GM18870 (cell line): ENCODE measurements at regions not wholly inside any gene's neighbourhood (a gene's known extent, or its start where the extent isn't known, plus 50 kb on each side); places are given as distances from the start of the nearest gene placed in this dataset.
"Not testable (repeated sequence)": the region's sequence is repeated elsewhere in the genome, so short reads cannot be mapped to it uniquely, and the experiment has no call there.

ENCODE experiments used
- ATAC-seq: cut with Tn5 transposase; IDR thresholded peaks from one replicate; pipeline ENCODE4 v1.9.1; 2021; ENCODE audit warnings: moderate library complexity; ENCODE audit not compliant: unreplicated experiment

GRCh38 chr3:69688400-69688799 lies 50.9 kb upstream of the MITF start:
- ATAC-seq = no peak

GRCh38 chr3:69687641-69688040 lies 51.6 kb upstream of the MITF start:
- no peak for ATAC-seq

GRCh38 chr3:69686056-69686455 lies 53.2 kb upstream of the MITF start:
- no peak for ATAC-seq

- no peak for ATAC-seq
These were observed 54.8 kb upstream of the MITF start for GRCh38 chr3:69684309-69684961.

DNA sequence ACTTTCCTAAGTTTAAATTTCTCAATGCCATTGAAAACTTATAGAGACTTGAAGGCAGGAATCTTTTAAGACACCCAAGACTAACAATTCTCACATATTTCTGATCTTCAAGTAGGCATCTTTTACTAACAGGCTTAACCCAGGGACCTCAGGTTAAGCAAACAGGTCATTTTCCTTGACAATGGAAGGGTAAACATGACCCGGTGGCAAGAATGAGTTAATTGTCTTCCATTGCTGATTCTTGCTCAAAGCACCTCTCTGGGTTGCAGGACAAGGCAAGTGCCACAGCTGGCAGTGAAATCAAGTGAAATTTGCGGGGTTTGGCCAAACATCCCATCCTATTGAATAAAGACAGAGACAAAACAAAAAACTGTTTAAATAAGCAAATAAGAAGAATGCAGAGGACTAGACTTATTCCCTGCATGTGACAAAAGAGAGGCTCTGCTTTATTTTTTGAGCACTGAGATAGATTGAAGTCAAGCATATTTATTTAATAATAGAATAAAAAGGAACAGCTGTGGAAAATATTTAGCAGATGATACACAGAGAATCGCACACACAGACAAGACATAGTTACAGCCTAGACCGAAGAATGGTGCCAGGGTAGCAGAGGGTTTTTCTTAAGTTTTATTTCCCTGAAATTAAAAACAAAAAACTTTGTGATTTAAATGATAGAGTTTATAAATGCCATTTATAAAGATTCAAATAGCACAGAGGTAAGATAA lies 56.0 kb upstream of the MITF start:
- no peak for ATAC-seq

GRCh38 chr3:69677456-69677855 lies 61.8 kb upstream of the MITF start:
- ATAC-seq = not testable (repeated sequence)

- ATAC-seq = no peak
These were observed 63.3 kb upstream of the MITF start for GRCh38 chr3:69675786-69676530.

DNA sequence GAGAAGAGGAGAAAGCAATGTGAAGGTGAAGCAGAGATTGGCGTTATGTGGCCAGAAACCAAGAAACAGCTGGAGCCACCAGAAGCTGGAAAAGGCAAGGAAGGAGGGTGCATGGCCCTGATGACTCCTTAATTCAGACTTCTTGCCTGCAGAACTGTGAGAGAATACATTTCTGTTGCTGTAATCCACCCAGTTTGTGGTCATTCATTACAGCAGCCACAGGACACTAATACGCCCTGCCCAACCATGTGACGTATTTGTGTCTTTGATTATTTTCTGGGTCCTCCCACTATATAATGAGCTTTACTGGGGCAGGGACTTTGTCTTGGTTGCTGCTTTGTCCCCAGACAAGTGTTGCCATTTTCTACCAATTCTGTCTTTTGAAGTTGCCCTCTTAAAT lies 64.5 kb upstream of the MITF start:
- ATAC-seq = no peak

DNA sequence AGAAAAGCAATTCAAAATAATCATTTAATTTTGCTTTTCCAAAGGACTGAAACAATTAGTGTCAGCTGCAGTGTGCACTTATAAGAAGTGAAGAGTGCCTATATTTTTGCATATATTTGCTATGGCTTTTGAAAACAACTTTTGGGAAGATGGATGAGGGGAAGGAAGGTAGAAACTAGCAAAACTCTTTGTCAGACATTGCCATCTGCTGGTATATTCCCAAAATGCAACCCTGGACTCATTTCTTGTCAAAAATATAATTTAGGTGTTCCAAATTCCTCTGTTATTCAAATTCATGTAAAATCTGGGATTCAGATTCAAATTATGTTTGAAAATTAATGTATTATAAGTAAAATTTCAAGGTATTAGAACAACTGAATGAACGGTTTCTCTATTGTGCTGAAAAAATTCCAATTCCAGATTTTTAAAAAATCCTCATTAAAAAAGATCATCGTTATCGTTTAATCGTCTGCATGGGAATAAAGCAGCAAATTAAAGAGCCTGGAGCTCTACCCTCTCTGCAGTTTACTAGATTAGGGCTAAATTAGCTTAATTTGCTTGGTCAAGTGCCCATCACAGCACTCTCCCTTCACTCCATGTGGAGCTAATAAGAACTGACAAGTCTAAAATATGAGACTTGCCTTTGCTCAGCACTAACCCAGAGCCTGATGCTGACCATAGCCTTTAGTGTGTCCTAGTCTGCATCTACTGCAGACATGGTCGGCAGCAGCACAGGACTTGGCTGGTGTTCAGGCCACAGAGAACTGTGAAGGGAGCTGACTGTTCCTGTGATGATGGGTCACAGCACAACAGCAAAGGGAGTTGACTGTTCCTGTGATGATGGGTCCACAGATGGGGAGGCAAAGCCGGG lies 67.9 kb upstream of the MITF start:
- ATAC-seq = no peak

DNA sequence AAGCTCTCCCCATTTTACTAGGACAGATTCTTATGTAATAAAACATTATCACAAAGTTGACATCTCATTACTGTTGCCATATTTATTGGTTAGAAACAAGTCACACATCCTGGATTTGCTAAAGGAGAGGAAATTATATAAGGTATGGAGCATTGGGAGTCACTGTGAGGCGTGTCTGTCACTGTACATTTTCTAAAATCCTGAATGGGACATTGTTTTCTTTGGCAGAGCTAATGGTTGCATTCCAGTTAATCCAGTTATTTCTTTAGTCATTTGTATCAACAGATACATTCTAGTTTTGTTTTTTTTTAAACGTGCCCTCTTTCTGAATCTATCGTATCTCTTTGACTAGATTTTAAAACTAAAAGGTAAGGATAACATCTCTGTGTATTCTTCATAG lies 70.2 kb upstream of the MITF start:
- ATAC-seq = no peak

DNA sequence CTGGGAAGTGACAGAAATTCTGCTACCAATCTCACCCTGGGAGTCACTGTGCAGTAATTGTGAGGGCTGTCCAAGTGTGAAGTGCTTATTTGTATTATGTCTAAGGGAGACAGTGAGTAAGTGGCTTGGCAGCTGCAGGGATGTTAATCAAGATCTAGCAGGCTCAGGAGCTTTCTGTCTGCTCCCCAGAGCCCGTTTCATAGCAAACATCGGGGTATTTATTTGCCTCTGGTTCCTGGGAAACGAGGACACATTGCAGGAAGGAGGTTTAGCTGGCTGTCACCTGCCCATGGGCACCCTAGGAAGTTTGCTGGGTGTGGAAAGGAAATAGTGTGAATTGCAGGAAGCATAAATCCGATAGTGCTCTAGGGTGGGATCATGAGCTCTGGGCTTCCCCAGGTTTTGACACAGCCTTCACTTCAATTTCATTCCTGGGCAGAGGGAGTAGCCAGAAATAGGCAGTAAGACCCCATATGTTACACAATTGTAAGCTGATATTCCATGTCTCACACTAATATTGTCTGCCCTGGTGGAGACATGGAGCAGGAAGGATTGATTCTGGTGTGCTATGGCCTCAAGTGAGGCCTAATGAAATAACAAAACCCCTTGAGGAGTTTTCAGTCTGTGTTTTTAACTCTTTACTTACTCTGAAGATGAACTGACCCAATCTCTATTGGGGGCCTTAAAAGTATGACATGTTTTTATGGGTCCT lies 74.1 kb upstream of the MITF start:
- no peak for ATAC-seq

DNA sequence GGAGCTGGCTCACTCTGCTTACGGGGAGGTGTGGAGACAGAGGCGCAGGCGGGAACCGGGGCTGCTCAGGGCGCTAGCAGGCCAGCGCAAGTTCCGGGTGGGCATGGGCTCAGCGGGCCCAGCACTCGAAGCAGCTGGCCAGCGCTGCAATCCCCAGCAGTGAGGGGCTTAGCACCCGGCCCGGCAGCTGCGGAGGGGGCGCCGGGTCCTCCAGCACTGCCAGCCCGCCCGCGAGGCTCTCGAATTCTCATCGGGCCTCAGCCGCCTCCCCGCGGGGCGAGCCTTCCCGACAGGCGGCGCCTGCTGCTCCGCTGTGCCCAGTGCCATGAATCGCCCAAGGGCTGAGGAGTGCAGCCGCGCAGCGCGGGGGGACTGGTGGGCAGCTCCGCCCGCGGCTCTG lies 78.6 kb upstream of the MITF start:
- no peak for ATAC-seq

GRCh38 chr3:69659180-69659910 lies 79.9 kb upstream of the MITF start:
- ATAC-seq = no peak

DNA sequence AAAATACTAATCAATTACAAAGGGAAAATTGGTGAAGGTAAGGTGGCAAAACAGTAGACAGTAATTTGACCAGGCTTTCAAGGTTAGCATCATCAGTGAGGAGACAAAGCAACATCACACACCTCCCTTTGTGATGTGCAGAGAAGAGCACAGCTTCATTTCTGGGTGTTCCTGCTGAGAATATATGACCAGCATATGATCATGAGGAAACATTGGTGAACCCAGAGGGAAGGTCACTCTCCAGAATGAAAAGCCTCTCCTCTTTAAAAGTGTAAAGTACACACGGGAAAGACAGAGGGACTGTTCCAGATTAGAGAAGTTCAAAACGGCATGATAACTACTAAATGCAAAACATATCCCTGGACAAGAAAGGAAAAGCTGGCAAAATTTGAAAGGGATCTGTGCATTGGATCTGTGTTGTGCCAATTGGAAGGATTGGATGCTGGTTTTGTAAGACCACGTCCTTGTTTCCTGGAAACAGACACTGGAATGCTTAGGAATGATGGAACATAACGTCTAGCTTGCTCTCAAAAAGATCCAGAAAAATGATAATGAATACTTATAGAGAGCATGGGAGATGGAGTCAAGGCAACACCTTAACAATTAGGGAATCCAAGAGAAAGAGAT lies 80.6 kb upstream of the MITF start:
- ATAC-seq = no peak

DNA sequence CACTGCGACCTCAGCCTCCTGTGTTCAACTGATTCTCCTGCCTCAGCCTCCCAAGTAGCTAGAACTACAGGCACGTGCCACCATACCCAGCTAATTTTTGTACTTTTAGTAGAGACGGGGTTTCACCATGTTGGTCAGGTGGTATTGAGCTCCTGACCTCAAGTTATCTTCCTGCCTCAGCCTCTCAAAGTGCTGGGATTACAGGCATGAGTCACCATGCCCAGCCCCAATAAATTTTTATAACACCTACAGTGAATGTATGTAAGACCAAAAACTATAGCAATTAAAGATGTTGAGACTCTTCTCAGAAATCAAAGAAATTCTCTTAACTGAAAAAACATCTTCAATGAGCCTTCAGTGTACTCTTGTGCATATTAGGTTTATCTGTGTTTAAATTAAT lies 82.2 kb upstream of the MITF start:
- not testable (repeated sequence) for ATAC-seq

DNA sequence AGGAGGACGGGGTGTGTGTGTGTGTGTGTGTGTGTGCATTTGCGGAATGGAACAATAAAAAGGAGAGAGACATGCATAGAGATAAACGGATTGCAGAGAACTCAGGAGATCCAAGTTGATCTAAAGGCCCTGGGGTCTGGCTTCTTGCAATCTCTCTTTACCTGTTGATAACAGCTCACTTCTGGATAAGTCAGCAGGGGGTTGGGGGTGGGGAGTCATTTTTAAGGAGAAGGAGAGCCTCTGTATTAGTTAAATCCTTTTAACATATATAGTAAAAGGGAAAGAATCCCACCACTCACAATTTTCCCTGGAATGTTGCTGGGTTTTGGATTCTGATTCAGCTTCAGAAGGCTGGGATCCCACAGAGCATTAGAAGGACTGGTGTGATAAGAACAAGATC lies 87.5 kb upstream of the MITF start:
- no peak for ATAC-seq

DNA sequence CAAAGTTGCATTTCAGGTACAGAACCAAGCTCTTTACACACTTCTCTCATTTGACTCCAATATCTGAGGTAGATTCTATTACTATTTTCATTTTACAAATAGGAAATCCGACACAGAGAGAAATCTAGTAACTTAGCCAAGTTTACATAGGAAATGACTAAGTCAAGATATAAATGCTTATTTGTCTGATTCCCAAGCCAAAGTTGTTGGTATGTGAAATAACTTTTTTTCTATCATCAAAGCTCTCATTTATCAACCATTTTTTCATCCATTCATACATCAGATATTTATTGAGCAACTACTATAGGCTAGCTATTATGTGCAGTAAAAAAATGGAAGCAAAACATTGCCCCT lies 89.2 kb upstream of the MITF start:
- no peak for ATAC-seq

- ATAC-seq = no peak
These were observed 89.9 kb upstream of the MITF start for GRCh38 chr3:69649120-69650065.
